GM13977 (cell line): ENCODE measurements at regions not wholly inside any gene's neighbourhood (a gene's known extent, or its start where the extent isn't known, plus 50 kb on each side); places are given as distances from the start of the nearest gene placed in this dataset.

Experiments
- DNase-seq: peaks from one replicate; pipeline ENCODE4 v3.0.0; 2012; ENCODE audit warnings: low spot score
- CTCF ChIP-seq: IDR thresholded peaks from 2 replicates; pipeline ENCODE4 v1.5.1; 2012; ENCODE audit warnings: mild to moderate bottlenecking, control low read depth; ENCODE audit not compliant: insufficient read depth; ENCODE audit errors: extremely low read depth, missing control alignments
- in situ Hi-C: fragments of 300-500 bp; cut with MboI; formaldehyde crosslinking; loops from one replicate; pipeline ENCODE4 v1.12.0; 2022; ENCODE audit warnings: low sequenced_read_pairs, low pct_unique_long_range_greater_than_20kb, mixed read lengths, inconsistent platforms; ENCODE audit not compliant: unreplicated experiment

- TF ChIP-seq CTCF, result no peak
- no peak for DNase-seq
Observed at GRCh38 chr3:83302091-83302490, 1540.6 kb upstream of the GBE1 start.

GRCh38 chr3:83317605-83318004 is 1556.2 kb upstream of the GBE1 start:
- DNase-seq, result no peak
- no peak for TF ChIP-seq CTCF
- in situ Hi-C loops, result no loop called here

More at GRCh38 chr3:83302091-83302490, 1540.6 kb upstream of the GBE1 start:
- in situ Hi-C loops, result no loop called here

- in situ Hi-C loops, result no loop called here
- DNase-seq, result no peak
- TF ChIP-seq CTCF, result no peak
Observed at GRCh38 chr3:83320726-83321125, 1559.3 kb upstream of the GBE1 start.

GRCh38 chr3:83321457-83321856 is 1560.0 kb upstream of the GBE1 start:
- no peak for TF ChIP-seq CTCF
- in situ Hi-C loops, result no loop called here
- DNase-seq, result no peak

GRCh38 chr3:83321891-83322290 is 1560.4 kb upstream of the GBE1 start:
- no peak for DNase-seq
- no peak for TF ChIP-seq CTCF
- in situ Hi-C loops, result no loop called here

GRCh38 chr3:83354205-83354604 is 1592.8 kb upstream of the GBE1 start:
- TF ChIP-seq CTCF, result no peak
- DNase-seq, result no peak
- in situ Hi-C loops, result no loop called here

GRCh38 chr3:83393276-83393675 is 1565.5 kb upstream of the CADM2 start:
- in situ Hi-C loops, result no loop called here

More at GRCh38 chr3:83393276-83393675, 1565.5 kb upstream of the CADM2 start:
- no peak for TF ChIP-seq CTCF
- DNase-seq, result no peak
